AG04450 (cell line): ENCODE measurements at regions not wholly inside any gene's neighbourhood (a gene's known extent, or its start where the extent isn't known, plus 50 kb on each side); places are given as distances from the start of the nearest gene placed in this dataset.

Experiments
- CTCF ChIA-PET: fragments of 300-600, 350-600 bp; formaldehyde crosslinking; extraction: SDS; loops from one replicate; lab custom pipeline; 2022; ENCODE audit warnings: antibody characterized with exemption, inconsistent platforms; lab: Charles Lee
- POLR2A ChIA-PET: fragments of 350-600 bp; formaldehyde crosslinking; extraction: SDS; loops from one replicate; lab custom pipeline; 2021; ENCODE audit warnings: antibody characterized with exemption, inconsistent platforms; lab: Yijun Ruan, JAX
- DNase-seq: peaks from one replicate; pipeline ENCODE4 v3.0.0-alpha.2; 2011; ENCODE audit warnings: low read depth, low spot score
- H3K27ac ChIP-seq: one replicate; pipeline ENCODE4 v1.5.1; 2012; ENCODE audit warnings: low read depth, low read length, control low read depth
- H3K27me3 ChIP-seq: one replicate; pipeline ENCODE4 v1.6.0; 2012; ENCODE audit warnings: low read length; ENCODE audit not compliant: control insufficient read depth, insufficient read depth
- H3K4me3 ChIP-seq: 2 replicates; pipeline ENCODE4 v1.5.1; 2011; ENCODE audit warnings: mild to moderate bottlenecking, low read depth, low read length, control low read depth
- H3K9me3 ChIP-seq: 2 replicates; pipeline ENCODE4 v1.5.1; 2012; ENCODE audit warnings: low read length; ENCODE audit not compliant: control insufficient read depth, insufficient read depth
- TF ChIP-seq, protein P1 (sequence below): IDR thresholded peaks from 2 replicates; pipeline ENCODE4 v1.5.1; 2011; ENCODE audit warnings: low read depth, low read length, control low read depth, inconsistent platforms

GRCh38 chr6:140011537-140011936 lies 637.1 kb upstream of the CITED2 start:
- no peak for DNase-seq
- ChIA-PET POLR2A (no interaction called here), CTCF (no interaction called here)
- H3K4me3 ChIP-seq: no peak overlapping the region
- TF ChIP-seq, protein P1, sequence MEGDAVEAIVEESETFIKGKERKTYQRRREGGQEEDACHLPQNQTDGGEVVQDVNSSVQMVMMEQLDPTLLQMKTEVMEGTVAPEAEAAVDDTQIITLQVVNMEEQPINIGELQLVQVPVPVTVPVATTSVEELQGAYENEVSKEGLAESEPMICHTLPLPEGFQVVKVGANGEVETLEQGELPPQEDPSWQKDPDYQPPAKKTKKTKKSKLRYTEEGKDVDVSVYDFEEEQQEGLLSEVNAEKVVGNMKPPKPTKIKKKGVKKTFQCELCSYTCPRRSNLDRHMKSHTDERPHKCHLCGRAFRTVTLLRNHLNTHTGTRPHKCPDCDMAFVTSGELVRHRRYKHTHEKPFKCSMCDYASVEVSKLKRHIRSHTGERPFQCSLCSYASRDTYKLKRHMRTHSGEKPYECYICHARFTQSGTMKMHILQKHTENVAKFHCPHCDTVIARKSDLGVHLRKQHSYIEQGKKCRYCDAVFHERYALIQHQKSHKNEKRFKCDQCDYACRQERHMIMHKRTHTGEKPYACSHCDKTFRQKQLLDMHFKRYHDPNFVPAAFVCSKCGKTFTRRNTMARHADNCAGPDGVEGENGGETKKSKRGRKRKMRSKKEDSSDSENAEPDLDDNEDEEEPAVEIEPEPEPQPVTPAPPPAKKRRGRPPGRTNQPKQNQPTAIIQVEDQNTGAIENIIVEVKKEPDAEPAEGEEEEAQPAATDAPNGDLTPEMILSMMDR: no peak
- no peaks in the 10 kb centered on the region for H3K27me3 ChIP-seq
- H3K27ac ChIP-seq: no peak overlapping the region
- no peaks in the 10 kb centered on the region for H3K9me3 ChIP-seq

GRCh38 chr6:140009286-140009685 lies 634.8 kb upstream of the CITED2 start:
- H3K4me3 ChIP-seq: no peak overlapping the region
- H3K27me3 ChIP-seq: no peaks in the 10 kb centered on the region
- H3K9me3 ChIP-seq: no peaks in the 10 kb centered on the region
- no peak overlapping the region for H3K27ac ChIP-seq
- POLR2A ChIA-PET: no interaction called here
- CTCF ChIA-PET: no interaction called here
- TF ChIP-seq, protein P1: no peak
- DNase-seq: no peak

GRCh38 chr6:140007525-140007924 lies 633.1 kb upstream of the CITED2 start:
- no peak for DNase-seq
- Histone ChIP-seq H3K27me3 (no peaks in the 10 kb centered on the region), H3K9me3 (no peaks in the 10 kb centered on the region), H3K4me3 (no peak overlapping the region), H3K27ac (no peak overlapping the region)
- TF ChIP-seq, protein P1: no peak
- ChIA-PET POLR2A (no interaction called here), CTCF (no interaction called here)

DNA sequence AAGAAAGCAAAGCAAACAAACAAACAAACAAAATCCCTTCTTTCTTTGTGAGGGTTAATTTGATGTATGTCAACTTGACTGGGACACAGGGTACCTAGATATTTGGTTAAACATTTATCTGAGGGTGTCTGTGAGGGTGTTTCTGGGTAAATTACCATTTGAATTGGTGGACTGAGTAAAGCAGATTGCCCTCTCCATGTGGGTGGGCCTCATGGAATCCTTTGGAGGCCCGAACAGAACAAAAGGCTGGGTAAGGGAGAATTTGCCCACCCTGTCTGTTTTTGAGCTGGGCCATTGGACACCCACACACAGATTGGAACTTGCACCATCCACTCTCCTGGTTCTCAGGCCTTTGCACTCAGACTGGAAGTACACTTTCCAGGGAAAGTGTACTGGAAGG lies 628.8 kb upstream of the CITED2 start:
- TF ChIP-seq, protein P1: no peak
- CTCF ChIA-PET: interaction anchor here (0.6 kb wide), 1 partner anchor 45 kb away, joined by 3 read pairs; no protein-coding TSS in a partner anchor
- no peaks in the 10 kb centered on the region for H3K27me3 ChIP-seq
- POLR2A ChIA-PET: no interaction called here
- no peak for DNase-seq
- peaks cover 7% of the 10 kb centered on the region; the same call in 1 of the 2 replicates for H3K9me3 ChIP-seq
- H3K27ac ChIP-seq: no peak overlapping the region
- H3K4me3 ChIP-seq: no peak overlapping the region

DNA sequence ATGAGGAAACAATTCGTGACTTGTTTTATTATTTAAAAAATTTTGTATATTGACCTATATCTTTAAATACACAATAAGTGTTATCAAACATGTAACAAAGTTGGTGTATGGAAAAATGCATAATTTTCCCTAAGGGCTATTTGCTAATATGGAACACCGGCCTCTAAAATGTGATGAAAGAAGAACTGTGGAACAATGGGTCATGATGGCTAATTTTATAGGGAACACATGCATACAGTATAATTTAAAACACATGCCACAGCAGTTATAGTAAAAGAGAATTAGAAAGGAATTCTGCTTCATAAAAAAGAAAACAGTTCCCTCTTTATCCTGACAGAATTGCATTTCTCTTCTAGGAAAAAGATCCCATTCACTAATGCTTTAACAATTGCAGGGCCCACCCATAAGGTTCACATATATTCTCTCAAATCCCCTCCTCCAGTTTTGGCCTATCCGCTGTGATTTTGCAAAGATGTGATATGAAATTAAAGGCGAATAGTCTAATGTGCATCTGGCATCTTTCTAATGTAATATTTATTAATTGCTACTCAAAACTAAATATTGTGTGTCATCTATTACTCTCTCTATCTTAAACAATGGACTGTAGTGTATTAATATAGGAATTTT lies 628.1 kb upstream of the CITED2 start:
- Histone ChIP-seq H3K9me3 (peaks cover 7% of the 10 kb centered on the region; the same call in 1 of the 2 replicates), H3K4me3 (no peak overlapping the region), H3K27ac (no peak overlapping the region), H3K27me3 (no peaks in the 10 kb centered on the region)
- no peak for DNase-seq
- CTCF ChIA-PET: no interaction called here
- TF ChIP-seq, protein P1: no peak
- POLR2A ChIA-PET: interaction anchor here (1.0 kb wide), 1 partner anchor 425 kb away, joined by 3 read pairs; no protein-coding TSS in a partner anchor
